Retinal pigment epithelial cell (primary cell): ENCODE measurements at regions not wholly inside any gene's neighbourhood (a gene's known extent, or its start where the extent isn't known, plus 50 kb on each side); places are given as distances from the start of the nearest gene placed in this dataset.
A peak's percentile ranks its signal among the peaks of the same experiment; 100 is the strongest.
"Not testable (repeated sequence)": the region's sequence is repeated elsewhere in the genome, so short reads cannot be mapped to it uniquely, and the experiment has no call there.

ENCODE experiments used
- DNase-seq: peaks from one replicate; pipeline ENCODE4 v3.0.0-alpha.2; 2010; ENCODE audit warnings: low read depth
- H3K4me3 ChIP-seq: 2 replicates; pipeline ENCODE4 v1.5.1; 2011; ENCODE audit warnings: mild to moderate bottlenecking, low read length, control low read depth, moderate library complexity
- TF ChIP-seq, protein P1 (sequence below): conservative IDR thresholded peaks from 2 replicates; pipeline ENCODE4 v1.5.1; 2011; ENCODE audit warnings: low read depth, low read length, control low read depth, inconsistent platforms

DNA sequence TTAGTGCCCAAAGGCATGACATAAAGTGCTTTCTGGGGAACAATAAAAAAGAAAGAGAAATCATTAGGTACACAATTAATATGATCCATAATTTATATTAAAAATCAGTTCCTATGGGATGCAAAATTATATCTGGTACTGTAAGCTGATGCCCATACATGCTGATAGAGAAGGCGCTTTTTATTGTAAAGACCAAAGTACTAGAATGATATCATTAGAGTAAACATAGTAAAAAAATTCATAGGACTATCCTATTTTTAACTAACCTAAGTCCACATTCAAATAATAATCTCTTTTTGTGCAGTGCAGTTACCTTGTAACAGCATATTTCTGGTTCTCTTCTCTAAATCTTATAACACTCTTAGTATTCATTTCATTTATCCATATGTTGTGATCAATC lies 252.2 kb downstream of the ASXL3 start:
- no peak overlapping the region for H3K4me3 ChIP-seq
- TF ChIP-seq, protein P1, sequence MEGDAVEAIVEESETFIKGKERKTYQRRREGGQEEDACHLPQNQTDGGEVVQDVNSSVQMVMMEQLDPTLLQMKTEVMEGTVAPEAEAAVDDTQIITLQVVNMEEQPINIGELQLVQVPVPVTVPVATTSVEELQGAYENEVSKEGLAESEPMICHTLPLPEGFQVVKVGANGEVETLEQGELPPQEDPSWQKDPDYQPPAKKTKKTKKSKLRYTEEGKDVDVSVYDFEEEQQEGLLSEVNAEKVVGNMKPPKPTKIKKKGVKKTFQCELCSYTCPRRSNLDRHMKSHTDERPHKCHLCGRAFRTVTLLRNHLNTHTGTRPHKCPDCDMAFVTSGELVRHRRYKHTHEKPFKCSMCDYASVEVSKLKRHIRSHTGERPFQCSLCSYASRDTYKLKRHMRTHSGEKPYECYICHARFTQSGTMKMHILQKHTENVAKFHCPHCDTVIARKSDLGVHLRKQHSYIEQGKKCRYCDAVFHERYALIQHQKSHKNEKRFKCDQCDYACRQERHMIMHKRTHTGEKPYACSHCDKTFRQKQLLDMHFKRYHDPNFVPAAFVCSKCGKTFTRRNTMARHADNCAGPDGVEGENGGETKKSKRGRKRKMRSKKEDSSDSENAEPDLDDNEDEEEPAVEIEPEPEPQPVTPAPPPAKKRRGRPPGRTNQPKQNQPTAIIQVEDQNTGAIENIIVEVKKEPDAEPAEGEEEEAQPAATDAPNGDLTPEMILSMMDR: no peak
- no peak for DNase-seq

DNA sequence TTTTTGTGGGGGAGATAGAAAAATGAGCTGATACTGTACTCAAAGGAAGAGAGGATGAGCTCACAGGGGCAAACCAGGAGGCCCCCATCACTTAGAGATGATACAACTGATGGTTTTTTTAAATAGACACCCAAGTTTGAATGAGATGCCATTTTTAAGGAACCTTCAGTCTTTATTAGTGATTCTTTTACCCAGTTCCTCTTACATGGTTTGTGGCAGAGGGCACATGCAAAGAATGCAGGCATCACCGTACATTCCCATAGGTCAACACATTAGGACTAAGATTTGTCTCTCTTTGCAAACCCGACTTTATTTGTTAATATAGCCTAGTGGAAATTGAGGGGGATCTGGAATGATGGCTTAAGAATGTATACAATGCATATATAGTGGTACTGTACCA lies 250.9 kb downstream of the ASXL3 start:
- TF ChIP-seq, protein P1: no peak
- DNase-seq: no peak
- H3K4me3 ChIP-seq: no peak overlapping the region

DNA sequence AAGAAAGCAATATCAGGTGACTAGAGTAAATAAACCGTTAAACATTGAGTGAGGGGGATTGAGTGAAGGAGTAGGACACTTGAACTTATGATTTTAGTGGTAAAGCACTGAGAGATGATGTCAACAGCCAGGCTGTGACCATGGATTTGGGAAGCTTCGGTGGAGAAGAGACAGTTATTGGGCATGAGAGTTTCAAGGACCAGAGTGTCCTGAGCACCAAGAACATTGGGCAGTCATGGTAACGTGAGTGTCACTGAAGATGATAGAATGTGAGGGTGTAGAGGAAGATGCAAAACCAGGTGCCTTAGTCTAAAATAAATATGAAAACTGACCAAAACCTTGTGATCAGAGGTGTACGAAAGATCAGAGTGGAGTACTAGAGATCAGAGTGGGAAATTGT lies 248.1 kb downstream of the ASXL3 start:
- TF ChIP-seq, protein P1: no peak
- no peak overlapping the region for H3K4me3 ChIP-seq
- no peak for DNase-seq

DNA sequence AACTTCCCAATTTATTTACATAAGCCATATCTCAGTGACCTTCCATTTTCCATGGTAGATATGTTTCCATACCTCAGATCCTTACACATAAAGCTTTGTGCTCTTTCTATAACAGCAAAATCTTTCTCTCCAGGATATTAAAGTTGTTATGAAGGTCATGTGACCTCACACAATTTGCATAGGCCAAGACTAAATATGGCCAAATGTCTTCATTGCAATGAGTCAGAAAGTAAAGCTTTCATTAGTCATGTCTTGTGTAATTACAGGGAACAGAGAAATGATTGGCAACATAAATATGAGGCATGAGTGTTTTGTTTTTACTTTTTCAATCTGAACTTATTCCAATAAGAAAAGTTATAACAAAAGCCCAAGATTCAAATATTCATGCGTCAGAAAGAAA lies 243.5 kb downstream of the ASXL3 start:
- DNase-seq: peak; percentile 38
- TF ChIP-seq, protein P1: no peak
- H3K4me3 ChIP-seq: no peak overlapping the region

DNA sequence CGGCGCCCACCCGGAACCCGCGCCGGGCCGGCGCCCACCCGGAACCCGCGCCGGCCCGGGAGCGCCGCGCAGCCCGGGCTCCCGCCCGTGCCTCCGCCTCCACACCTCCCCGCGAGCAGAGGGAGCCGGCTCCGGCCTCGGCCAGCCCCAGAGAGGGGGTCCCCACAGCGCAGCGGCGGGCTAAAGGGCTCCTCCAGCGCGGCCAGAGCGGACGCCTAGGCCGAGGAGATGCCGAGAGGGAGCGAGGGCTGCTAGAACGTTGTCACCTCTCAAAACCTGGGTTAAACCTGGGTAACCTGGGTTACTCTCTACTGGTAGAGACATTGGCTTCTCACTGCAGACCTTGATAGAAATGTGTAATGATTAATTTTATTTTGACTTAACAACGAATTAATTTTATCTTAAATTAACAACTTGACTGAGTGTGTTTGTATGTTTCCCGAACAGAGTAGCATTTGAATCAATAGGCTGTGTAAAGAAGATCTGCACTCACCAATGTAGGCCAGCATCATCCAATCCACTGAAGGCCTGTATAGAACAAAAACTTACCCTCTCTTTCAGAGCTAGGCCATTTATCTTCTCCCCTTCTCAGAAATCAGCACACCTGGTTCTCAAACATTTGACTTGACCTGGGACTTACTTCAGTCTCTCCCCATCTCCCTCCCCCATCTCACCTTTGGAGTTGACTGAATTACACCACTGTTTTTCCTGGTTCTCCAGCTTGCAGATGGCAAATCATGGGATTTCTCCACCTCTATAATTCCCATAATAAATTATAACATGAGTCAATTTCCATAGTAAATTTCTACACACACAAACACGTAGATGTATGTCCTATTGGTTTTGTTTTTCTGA lies 242.7 kb downstream of the ASXL3 start:
- H3K4me3 ChIP-seq: peak overlapping the region; percentile 30
- no peak for DNase-seq
- TF ChIP-seq, protein P1: no peak

DNA sequence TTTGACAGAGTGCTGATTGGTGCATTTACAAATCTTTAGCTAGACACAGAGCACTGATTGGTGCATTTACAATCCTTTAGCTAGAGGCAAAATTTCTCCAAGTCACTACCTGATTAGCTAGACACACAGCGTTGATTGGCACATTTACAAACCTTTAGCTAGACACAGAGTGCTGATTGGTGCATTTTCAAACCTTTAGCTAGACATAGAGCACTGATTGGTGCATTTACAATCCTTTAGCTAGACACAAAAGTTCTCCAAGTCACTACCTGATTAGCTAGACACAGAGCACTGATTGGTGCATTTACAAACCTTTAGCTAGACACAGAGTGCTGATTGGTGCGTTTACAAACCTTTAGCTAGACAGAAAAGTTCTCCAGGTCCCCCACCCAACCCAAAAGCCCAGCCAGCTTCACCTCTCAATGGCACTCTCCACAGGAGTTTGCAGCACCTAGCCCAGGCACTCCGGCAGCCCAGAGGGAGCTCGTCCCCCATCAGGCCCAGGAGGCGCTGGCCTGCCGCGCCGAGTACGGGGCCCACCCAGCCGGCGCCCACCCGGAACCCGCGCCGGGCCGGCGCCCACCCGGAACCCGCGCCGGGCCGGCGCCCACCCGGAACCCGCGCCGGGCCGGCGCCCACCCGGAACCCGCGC lies 241.8 kb downstream of the ASXL3 start:
- not testable (repeated sequence) for DNase-seq, H3K4me3 ChIP-seq

DNA sequence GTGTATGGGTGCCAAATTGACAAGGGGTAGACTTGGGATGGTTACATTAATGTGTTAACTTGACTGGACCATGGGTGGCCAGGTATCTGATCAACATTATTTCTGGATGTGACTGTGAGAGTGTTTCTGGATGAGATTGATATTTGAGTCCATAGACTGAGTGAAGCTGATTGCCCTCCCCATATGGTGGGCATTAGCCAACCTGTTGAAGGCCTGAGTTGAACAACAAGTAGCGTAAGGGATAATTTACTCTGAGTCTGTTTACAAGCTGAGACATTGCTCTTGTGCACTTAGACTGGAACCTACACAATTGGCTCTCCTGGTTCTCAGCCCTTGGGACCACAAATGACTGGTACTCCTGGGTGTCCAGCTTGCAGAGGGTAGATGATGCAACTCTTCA lies 240.1 kb downstream of the ASXL3 start:
- TF ChIP-seq, protein P1: no peak
- no peak for DNase-seq
- no peak overlapping the region for H3K4me3 ChIP-seq
